ENCODE measurements at regions not wholly inside any gene's neighbourhood (a gene's known extent, or its start where the extent isn't known, plus 50 kb on each side); places are given as distances from the start of the nearest gene placed in this dataset.

GRCh38 chr16:80066805-80067580, 466.5 kb upstream of the MAF start:
- DNase-seq: no peak

- DNase-seq: no peak
Measured at GRCh38 chr16:80065541-80065940, 465.0 kb upstream of the MAF start.

- no peak for DNase-seq
Measured at GRCh38 chr16:80063713-80064069, 463.2 kb upstream of the MAF start.

GRCh38 chr16:80063031-80063712, 462.6 kb upstream of the MAF start:
- no peak for DNase-seq

GRCh38 chr16:80062361-80063030, 462.0 kb upstream of the MAF start:
- no peak for DNase-seq

- no peak for DNase-seq
Measured at GRCh38 chr16:80060470-80060869, 459.9 kb upstream of the MAF start.

- DNase-seq: no peak
Measured at GRCh38 chr16:80059836-80060235, 459.3 kb upstream of the MAF start.

- DNase-seq: no peak
Measured at GRCh38 chr16:80058214-80058613, 457.7 kb upstream of the MAF start.

GRCh38 chr16:80056324-80056723, 455.8 kb upstream of the MAF start:
- DNase-seq: no peak

- DNase-seq: no peak
Measured at GRCh38 chr16:80055831-80056230, 455.3 kb upstream of the MAF start.

GRCh38 chr16:80054647-80055046, 454.1 kb upstream of the MAF start:
- DNase-seq: no peak

- DNase-seq: no peak
Measured at GRCh38 chr16:80051040-80051439, 450.5 kb upstream of the MAF start.

GRCh38 chr16:80048250-80048649, 447.7 kb upstream of the MAF start:
- no peak for DNase-seq

- DNase-seq: no peak
Measured at GRCh38 chr16:80047842-80048241, 447.3 kb upstream of the MAF start.

GRCh38 chr16:80046848-80047247, 446.3 kb upstream of the MAF start:
- DNase-seq: no peak

- no peak for DNase-seq
Measured at GRCh38 chr16:80046261-80046660, 445.7 kb upstream of the MAF start.

- no peak for DNase-seq
Measured at GRCh38 chr16:80045861-80046260, 445.3 kb upstream of the MAF start.

- DNase-seq: no peak
Measured at GRCh38 chr16:80041410-80041809, 440.9 kb upstream of the MAF start.

- DNase-seq: no peak
Measured at GRCh38 chr16:80040814-80041213, 440.3 kb upstream of the MAF start.

GRCh38 chr16:80040413-80040812, 439.9 kb upstream of the MAF start:
- DNase-seq: no peak

- DNase-seq: no peak
Measured at GRCh38 chr16:80039777-80040176, 439.2 kb upstream of the MAF start.

GRCh38 chr16:80038566-80038965, 438.0 kb upstream of the MAF start:
- no peak for DNase-seq

- DNase-seq: no peak
Measured at GRCh38 chr16:80034948-80035663, 434.6 kb upstream of the MAF start.

- no peak for DNase-seq
Measured at GRCh38 chr16:80034469-80034826, 433.9 kb upstream of the MAF start.

Measured in MV-4-11 (cell line).